ENCODE measurements at regions not wholly inside any gene's neighbourhood (a gene's known extent, or its start where the extent isn't known, plus 50 kb on each side); places are given as distances from the start of the nearest gene placed in this dataset.

DNA sequence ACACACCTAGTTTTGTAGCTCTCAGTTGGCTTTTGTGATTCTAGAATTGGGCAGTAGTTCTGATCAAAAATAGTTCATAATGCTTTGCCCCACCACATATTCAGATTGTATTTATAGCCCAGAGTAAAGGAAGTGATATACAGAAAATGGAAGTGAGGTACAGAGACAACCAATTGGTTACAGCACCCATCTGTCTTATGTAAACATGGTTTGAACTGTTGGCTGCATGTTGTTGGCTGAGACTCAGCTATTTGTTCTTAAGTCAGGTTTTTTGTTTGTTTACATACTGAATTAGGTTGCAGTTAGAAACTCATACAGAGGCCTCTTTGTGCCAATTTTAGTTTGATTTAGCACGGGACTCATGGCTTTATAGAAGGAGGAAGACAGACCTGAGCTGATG, 158.9 kb upstream of the GPR26 start:
- TF ChIP-seq, protein P1, sequence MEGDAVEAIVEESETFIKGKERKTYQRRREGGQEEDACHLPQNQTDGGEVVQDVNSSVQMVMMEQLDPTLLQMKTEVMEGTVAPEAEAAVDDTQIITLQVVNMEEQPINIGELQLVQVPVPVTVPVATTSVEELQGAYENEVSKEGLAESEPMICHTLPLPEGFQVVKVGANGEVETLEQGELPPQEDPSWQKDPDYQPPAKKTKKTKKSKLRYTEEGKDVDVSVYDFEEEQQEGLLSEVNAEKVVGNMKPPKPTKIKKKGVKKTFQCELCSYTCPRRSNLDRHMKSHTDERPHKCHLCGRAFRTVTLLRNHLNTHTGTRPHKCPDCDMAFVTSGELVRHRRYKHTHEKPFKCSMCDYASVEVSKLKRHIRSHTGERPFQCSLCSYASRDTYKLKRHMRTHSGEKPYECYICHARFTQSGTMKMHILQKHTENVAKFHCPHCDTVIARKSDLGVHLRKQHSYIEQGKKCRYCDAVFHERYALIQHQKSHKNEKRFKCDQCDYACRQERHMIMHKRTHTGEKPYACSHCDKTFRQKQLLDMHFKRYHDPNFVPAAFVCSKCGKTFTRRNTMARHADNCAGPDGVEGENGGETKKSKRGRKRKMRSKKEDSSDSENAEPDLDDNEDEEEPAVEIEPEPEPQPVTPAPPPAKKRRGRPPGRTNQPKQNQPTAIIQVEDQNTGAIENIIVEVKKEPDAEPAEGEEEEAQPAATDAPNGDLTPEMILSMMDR (IDR thresholded peaks at IDR 0.05) = no peak
- TF ChIP-seq POLR2A (IDR thresholded peaks at IDR 0.05) = no peak
